ENCODE measurements at regions not wholly inside any gene's neighbourhood (a gene's known extent, or its start where the extent isn't known, plus 50 kb on each side); places are given as distances from the start of the nearest gene placed in this dataset.

- no peak for ATAC-seq (ENCODE audit: insufficient number of reproducible peaks, low FRiP score, low read depth)
- no peaks in the 10 kb centered on the region for H3K36me3 ChIP-seq
- TF ChIP-seq CTCF (IDR thresholded peaks at IDR 0.05) = no peak
- no peaks in the 10 kb centered on the region for H3K9me3 ChIP-seq
- no peak overlapping the region for H3K4me3 ChIP-seq
- H3K4me1 ChIP-seq (ENCODE audit: control insufficient read depth in 1 of 2, low read depth in 2 of 2) = no peaks in the 10 kb centered on the region
- H3K27me3 ChIP-seq (replicated peaks; ENCODE audit: insufficient read depth) = no peaks in the 10 kb centered on the region
- H3K27ac ChIP-seq = no peak overlapping the region
- DNase-seq (ENCODE audit: low spot score) = no peak
These were observed 177.4 kb upstream of the SYT13 start for GRCh38 chr11:45463541-45463940.

DNA sequence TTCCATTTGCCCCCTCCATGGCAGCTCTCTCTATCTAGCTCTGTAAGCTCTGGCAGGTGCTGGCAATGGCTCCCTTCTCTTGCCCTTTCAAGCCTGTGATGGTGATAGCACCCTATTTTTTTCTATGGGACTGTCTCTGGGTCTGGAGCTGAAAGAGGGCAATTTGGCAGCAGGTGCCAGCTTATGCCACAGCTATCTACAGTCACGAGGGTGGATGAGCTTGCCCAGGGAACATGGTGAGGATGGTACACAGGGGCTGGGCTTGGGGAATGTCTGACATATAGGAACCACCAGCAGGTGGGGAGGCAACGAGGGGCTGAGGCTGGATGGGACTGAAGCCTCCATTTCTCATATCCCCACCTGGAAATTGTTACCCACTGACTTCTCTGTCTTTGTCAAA is 175.4 kb upstream of the SYT13 start:
- Histone ChIP-seq H3K36me3 (no peaks in the 10 kb centered on the region), H3K9me3 (no peaks in the 10 kb centered on the region), H3K4me3 (no peak overlapping the region), H3K27me3 (replicated peaks; ENCODE audit: insufficient read depth) (no peaks in the 10 kb centered on the region), H3K27ac (no peak overlapping the region), H3K4me1 (ENCODE audit: control insufficient read depth in 1 of 2, low read depth in 2 of 2) (no peaks in the 10 kb centered on the region)
- ATAC-seq (ENCODE audit: insufficient number of reproducible peaks, low FRiP score, low read depth) (no peak), DNase-seq (ENCODE audit: low spot score) (no peak)
- no peak for TF ChIP-seq CTCF (IDR thresholded peaks at IDR 0.05)

GRCh38 chr11:45459491-45459890 is 173.3 kb upstream of the SYT13 start:
- Histone ChIP-seq H3K27ac (no peak overlapping the region), H3K9me3 (no peaks in the 10 kb centered on the region), H3K27me3 (replicated peaks; ENCODE audit: insufficient read depth) (no peaks in the 10 kb centered on the region), H3K4me3 (no peak overlapping the region), H3K4me1 (ENCODE audit: control insufficient read depth in 1 of 2, low read depth in 2 of 2) (no peaks in the 10 kb centered on the region), H3K36me3 (no peaks in the 10 kb centered on the region)
- ATAC-seq (ENCODE audit: insufficient number of reproducible peaks, low FRiP score, low read depth) (no peak), DNase-seq (ENCODE audit: low spot score) (no peak)
- TF ChIP-seq CTCF (IDR thresholded peaks at IDR 0.05) = no peak

- Histone ChIP-seq H3K27ac (no peak overlapping the region), H3K9me3 (no peaks in the 10 kb centered on the region), H3K4me1 (ENCODE audit: control insufficient read depth in 1 of 2, low read depth in 2 of 2) (no peaks in the 10 kb centered on the region), H3K27me3 (replicated peaks; ENCODE audit: insufficient read depth) (no peaks in the 10 kb centered on the region), H3K4me3 (no peak overlapping the region), H3K36me3 (no peaks in the 10 kb centered on the region)
- DNase-seq (ENCODE audit: low spot score) (no peak), ATAC-seq (ENCODE audit: insufficient number of reproducible peaks, low FRiP score, low read depth) (no peak)
- no peak for TF ChIP-seq CTCF (IDR thresholded peaks at IDR 0.05)
These were observed 172.1 kb upstream of the SYT13 start for GRCh38 chr11:45458269-45458668.

DNA sequence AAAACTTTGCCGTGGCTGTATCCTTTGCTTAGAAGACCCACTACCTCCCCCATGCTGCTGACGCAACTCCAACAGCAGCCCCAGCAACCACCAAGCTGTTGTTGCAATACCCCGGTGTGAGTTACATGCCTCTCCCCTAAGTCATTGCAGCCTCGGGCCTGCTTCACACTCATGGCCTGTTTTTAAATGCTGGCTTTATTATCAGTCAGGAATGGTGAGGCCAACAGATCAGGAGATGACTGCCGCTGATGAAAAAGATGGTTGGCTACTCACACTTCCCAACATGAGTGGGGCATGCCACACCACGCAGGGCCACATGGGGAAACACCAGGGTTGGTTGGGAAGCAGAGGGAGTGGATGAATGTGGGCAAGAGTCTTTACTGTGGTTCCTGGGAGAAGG is 171.5 kb upstream of the SYT13 start:
- DNase-seq (ENCODE audit: low spot score) (no peak), ATAC-seq (ENCODE audit: insufficient number of reproducible peaks, low FRiP score, low read depth) (no peak)
- Histone ChIP-seq H3K27me3 (replicated peaks; ENCODE audit: insufficient read depth) (no peaks in the 10 kb centered on the region), H3K4me1 (ENCODE audit: control insufficient read depth in 1 of 2, low read depth in 2 of 2) (no peaks in the 10 kb centered on the region), H3K4me3 (no peak overlapping the region), H3K36me3 (no peaks in the 10 kb centered on the region), H3K9me3 (no peaks in the 10 kb centered on the region), H3K27ac (no peak overlapping the region)
- TF ChIP-seq CTCF (IDR thresholded peaks at IDR 0.05) = no peak
